Activated T-cell treated with anti-CD3 and anti-CD28 coated beads for 48 hours (primary cell): ENCODE measurements at regions not wholly inside any gene's neighbourhood (a gene's known extent, or its start where the extent isn't known, plus 50 kb on each side); places are given as distances from the start of the nearest gene placed in this dataset.

Source experiments
- DNase-seq: peaks from one replicate; pipeline ENCODE4 v3.0.0-alpha.2; 2020; ENCODE audit warnings: low read depth

- DNase-seq: no peak
These were observed 413.6 kb downstream of the ENC1 start for GRCh38 chr5:74226716-74227485.

DNA sequence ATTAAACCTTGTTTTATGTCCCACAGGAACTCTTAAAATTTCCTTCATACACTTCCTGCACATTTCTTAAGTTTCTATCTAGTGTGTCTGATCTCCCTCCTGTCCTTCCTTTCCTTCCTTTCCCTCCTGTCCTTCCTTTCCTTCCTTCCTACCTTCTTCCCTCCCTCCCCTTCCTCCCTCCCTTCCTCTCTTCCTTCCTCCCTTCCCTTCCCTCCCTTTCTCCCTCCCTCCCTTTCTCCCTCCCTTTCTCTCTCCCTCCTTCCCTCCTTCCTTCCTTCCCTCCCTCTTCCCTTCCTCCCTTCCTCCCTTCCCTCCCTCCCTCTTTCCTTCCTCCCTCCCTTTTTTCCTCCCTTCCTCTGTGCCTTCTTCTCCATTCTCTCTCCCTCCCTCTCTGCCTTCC is 414.9 kb downstream of the ENC1 start:
- no peak for DNase-seq

GRCh38 chr5:74224331-74224730 is 416.2 kb downstream of the ENC1 start:
- no peak for DNase-seq

DNA sequence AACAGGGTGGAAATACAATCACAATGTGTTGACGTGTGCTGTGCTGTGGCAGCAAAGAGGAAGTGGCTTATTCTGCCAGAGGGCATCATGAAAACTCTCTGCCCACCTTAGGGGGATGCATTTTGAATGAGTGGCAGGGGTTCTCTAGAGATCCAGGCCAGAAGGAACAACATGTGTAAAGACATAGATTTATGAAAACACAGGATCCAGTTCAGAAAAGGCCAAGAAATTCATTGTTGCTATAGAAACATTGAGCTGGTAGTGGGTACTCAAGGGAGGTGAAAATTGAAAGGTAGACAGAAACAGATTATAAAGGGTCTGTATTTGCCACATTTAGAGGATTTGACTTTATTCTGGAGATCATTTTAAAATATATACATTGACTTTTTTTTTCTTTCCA is 417.7 kb downstream of the ENC1 start:
- no peak for DNase-seq

GRCh38 chr5:74221413-74221812 is 419.1 kb downstream of the ENC1 start:
- DNase-seq: no peak

GRCh38 chr5:74216012-74216411 is 424.5 kb downstream of the ENC1 start:
- DNase-seq: no peak

GRCh38 chr5:74212336-74212735 is 428.2 kb downstream of the ENC1 start:
- DNase-seq: no peak

DNA sequence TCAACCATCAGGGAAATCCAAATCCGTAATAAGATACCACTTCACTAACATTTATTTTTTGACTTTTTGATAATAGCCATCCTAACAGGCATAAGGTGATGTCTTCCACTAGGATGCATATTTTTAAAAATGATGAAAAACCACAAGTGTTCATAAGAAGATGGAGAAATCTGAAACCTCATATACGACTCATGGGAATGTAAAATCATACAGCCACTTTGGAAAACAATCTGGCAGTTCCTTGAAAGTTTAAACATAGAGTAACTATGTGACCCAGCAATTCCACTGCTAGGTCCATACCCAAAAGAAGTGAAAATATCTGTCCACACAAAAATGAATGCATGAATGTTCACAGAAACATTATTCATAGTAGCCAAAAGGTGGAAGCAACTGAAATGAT is 431.0 kb downstream of the ENC1 start:
- DNase-seq: no peak

DNA sequence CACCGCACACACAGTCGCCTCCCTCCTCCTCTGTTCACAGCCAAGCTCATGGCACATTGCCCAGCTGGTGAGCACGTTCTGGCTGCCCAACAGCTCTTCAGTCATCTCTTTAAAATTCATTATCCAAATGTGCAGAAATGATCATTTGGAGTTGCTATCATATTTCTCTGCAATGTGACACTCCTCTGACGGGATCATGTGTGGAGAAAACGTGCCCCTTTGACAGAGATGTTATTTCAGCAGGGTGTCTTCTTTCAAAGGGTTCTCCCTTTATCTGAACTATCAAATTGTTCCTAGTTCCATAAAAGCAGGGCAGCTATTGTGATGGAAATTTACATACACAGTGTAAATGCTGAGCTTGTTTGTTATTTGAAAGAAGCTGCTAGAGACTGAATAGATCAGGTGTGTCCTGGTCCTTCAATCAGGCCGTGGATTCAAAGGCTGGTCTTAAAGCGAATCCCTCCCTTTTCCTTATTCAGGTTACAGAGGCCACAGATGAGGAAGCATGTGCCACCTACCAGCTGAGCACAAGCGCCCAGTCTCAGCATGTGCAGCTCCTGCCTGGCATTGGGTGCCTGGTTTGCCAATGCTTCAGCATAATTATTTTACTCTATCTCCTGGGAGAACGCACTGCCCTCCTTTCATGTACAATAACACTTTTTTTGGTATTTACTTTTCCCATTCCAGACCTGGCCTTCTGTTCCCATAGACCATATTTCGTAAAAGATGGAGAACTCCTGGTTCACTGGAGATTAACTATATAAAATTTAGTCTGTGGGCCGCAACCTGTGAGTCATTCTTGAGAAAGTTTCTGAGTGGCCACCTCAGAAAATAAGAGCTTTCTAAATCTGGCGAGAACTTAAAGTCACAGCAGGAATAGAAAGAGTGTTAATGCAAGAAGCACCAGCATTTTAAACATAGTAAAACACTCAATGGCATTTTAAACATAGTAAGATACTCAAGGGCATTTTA is 433.7 kb downstream of the ENC1 start:
- no peak for DNase-seq

DNA sequence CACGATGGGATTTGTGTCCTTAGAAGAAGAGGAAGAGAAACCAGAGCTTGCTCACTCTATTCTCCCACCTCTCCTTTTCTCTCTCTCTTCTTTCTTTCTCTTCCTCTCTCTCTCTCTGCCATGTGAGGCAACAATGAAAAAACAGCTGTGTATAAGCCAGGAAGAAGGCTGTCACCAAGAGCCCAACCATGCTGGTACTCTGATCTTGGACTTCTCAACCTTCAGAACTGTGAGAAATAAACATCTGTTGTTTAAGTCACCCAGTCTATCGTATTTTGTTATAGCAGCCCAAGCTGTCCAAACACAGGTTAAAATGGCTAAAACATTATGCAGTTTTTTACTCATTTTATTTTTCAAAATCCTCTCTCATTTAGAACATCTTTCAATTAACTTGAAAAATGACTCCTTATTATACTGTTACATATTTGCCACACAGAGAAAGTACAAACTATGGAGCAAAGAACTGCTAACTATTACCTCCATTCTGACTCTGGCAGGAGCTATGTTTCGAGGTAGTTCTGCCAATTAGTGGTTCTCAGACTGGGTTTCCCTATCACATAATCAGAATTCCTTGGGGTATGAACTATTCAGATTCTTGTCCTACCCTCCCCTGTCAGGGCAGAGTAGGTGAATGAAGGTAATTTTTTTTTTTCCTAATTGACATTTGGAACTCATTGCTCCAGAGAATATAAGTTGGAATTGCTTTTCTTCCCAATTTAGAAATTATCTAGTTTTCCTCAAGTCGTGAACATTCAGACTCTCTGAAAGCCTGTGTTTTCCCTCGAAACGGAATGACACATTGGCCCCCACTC is 434.6 kb downstream of the ENC1 start:
- no peak for DNase-seq

- DNase-seq: peak; percentile 15
These were observed 439.0 kb downstream of the ENC1 start for GRCh38 chr5:74201334-74202081.

- DNase-seq: no peak
These were observed 440.0 kb downstream of the ENC1 start for GRCh38 chr5:74200560-74200959.

DNA sequence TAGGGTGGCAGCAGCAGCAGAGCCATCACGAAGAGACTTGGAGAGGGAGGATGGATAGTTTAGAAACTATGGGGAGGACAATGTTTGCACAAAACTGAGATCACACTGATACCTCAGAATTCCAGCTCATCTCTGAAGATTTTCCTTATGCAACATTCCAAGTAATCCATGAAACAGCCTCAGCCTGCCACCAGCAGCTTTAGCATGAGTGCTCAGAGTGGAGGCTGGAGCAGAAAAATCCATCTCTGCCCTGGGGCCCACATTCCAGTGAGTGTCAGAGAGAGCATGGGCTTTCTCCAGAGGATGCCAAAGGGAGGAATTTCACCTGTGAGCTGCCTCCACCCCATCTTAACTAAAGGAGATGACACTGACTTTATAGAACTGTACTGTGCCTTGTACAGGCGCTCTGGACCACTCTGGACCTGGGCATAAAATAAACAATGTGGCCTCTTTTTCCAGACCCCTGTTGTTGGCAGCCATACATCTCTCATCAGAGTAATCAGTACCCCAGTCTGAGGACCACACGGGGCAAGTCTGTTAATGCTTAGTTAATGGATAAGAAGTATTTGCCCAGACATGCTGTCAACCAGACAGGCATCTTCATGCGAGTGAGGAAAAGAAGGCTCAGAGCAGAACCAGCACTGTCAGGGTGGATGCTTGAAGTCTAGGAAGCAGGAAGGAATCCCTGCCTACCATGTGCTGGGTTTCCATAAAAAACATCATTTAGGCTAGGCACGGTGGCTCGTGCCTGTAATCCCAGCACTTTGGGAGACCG is 440.9 kb downstream of the ENC1 start:
- no peak for DNase-seq

GRCh38 chr5:74199005-74199404 is 441.5 kb downstream of the ENC1 start:
- DNase-seq: peak; percentile 27

DNA sequence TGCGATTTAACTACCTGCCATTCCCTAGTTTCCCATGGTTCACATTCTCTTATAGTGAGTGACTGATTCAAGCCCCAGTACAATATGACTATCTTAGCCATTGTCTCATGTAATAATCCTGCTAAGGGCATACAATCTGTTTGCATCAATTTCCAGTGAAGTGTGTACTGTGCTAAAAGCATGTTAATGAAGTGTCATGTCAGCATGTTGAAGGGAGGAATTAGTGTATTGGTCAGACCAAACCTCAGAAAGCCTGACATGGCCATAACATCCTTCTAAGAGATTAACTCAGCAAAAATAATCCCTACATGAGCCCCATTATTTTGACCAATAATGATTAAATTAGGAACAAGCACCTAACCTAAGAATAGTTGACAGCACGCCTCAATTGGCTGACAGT is 442.4 kb downstream of the ENC1 start:
- DNase-seq: no peak

GRCh38 chr5:74196233-74196632 is 444.3 kb downstream of the ENC1 start:
- no peak for DNase-seq

DNA sequence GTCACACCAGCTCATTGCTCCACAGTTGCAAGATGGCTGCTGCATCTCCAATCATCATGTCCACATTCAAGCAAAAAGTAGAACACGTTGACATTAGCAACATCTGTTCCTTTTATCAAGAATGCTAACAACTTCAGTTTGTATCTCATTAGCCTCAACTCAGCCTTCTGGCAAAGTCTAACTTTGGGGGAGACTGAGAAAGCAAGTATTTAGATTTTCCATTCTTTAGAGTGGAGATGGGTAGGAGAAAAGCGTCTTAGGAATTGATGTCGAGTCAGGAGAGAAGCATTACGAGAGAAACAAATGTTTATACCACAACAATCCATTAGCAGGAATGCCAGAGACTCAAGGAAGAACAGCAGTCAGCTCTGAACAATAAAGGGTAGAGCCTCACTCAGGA is 446.3 kb downstream of the ENC1 start:
- no peak for DNase-seq

GRCh38 chr5:74192606-74193299 is 447.8 kb downstream of the ENC1 start:
- no peak for DNase-seq

- no peak for DNase-seq
These were observed 452.0 kb downstream of the ENC1 start for GRCh38 chr5:74188351-74189105.
